ENCODE measurements at regions not wholly inside any gene's neighbourhood (a gene's known extent, or its start where the extent isn't known, plus 50 kb on each side); places are given as distances from the start of the nearest gene placed in this dataset.
A peak's percentile ranks its signal among the peaks of the same experiment; 100 is the strongest.

DNA sequence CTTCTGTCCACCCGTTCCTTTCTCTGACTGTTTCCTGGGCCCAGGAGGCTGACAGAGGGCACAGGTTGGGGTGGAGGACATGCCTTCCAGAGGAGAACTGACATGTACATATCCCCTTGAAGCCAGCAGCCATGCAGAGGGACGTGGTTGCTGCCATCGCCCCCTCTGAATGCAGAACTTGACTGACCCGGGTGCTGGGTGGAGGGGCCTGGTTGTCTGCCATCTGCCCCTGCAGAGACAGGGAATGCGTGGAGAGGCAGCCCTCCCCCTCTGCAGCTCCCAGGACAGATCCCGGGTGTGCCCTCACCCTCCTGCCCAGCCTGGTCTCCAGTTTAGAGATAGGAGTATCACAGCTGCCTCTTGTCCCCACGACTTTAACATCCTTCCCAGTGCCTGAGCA is 383.0 kb upstream of the B3GAT1 start:
- DNase-seq (ENCODE audit: low spot score) = no peak
- no peaks in the 10 kb centered on the region for H3K9me3 ChIP-seq (ENCODE audit: severe bottlenecking)
- H3K27ac ChIP-seq (ENCODE audit: poor library complexity, severe bottlenecking) = no peak overlapping the region
- no peaks in the 10 kb centered on the region for H3K4me1 ChIP-seq (ENCODE audit: insufficient read depth, poor library complexity, severe bottlenecking)
- ATAC-seq (ENCODE audit: low read depth) = no peak
- TF ChIP-seq, protein P1, sequence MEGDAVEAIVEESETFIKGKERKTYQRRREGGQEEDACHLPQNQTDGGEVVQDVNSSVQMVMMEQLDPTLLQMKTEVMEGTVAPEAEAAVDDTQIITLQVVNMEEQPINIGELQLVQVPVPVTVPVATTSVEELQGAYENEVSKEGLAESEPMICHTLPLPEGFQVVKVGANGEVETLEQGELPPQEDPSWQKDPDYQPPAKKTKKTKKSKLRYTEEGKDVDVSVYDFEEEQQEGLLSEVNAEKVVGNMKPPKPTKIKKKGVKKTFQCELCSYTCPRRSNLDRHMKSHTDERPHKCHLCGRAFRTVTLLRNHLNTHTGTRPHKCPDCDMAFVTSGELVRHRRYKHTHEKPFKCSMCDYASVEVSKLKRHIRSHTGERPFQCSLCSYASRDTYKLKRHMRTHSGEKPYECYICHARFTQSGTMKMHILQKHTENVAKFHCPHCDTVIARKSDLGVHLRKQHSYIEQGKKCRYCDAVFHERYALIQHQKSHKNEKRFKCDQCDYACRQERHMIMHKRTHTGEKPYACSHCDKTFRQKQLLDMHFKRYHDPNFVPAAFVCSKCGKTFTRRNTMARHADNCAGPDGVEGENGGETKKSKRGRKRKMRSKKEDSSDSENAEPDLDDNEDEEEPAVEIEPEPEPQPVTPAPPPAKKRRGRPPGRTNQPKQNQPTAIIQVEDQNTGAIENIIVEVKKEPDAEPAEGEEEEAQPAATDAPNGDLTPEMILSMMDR (IDR thresholded peaks at IDR 0.05; ENCODE audit: poor library complexity, severe bottlenecking) = no peak
- H3K27me3 ChIP-seq (ENCODE audit: insufficient read depth, poor library complexity, severe bottlenecking) = peaks cover 5% of the 10 kb centered on the region
- no peaks in the 10 kb centered on the region for H3K36me3 ChIP-seq (ENCODE audit: low read depth)
- H3K4me3 ChIP-seq (ENCODE audit: severe bottlenecking) = no peak overlapping the region

DNA sequence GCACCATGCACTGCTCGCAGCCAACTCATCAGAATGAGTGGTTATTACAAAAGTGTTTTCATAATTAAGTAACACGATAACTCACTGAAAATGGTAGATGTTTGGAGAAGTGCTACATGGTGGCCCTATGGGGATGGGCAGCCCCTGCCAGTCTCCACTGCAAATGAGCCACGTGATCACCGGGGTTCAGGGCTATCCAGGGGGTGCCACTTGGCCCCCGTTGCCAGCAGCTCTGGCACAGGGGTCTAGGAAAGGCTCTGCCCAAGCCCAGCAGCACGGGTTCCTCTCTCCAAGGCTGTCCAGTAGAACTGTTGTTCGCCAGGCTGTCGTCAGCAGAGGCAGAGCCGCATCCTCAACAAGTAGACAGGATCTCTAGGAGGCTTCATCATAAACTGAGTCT is 382.1 kb upstream of the B3GAT1 start:
- ATAC-seq (ENCODE audit: low read depth) (no peak), DNase-seq (ENCODE audit: low spot score) (no peak)
- H3K4me1 ChIP-seq (ENCODE audit: insufficient read depth, poor library complexity, severe bottlenecking) = no peaks in the 10 kb centered on the region
- H3K27ac ChIP-seq (ENCODE audit: poor library complexity, severe bottlenecking) = no peak overlapping the region
- peaks cover 12% of the 10 kb centered on the region for H3K27me3 ChIP-seq (ENCODE audit: insufficient read depth, poor library complexity, severe bottlenecking)
- no peaks in the 10 kb centered on the region for H3K9me3 ChIP-seq (ENCODE audit: severe bottlenecking)
- TF ChIP-seq, protein P1 (IDR thresholded peaks at IDR 0.05; ENCODE audit: poor library complexity, severe bottlenecking) = no peak
- no peak overlapping the region for H3K4me3 ChIP-seq (ENCODE audit: severe bottlenecking)
- no peaks in the 10 kb centered on the region for H3K36me3 ChIP-seq (ENCODE audit: low read depth)

DNA sequence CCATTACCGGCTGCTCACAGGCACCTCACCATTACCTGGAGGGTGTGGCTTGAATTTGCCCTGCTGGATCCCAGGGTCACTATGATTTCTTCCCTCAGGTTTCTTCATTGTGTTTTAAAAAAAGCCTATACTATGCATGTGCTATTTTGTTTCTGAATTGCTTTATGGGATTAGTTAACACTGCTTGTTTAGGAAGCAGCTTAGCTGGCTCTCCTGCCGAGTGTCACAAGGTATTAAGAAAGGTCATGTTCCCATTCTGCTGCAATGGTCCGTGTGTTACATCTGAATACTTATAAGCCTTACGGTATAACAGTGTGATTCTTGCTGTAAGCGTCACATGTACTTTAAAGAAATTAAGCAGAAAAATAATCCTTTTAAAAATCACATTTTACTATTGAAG is 380.6 kb upstream of the B3GAT1 start:
- TF ChIP-seq, protein P1 (IDR thresholded peaks at IDR 0.05; ENCODE audit: poor library complexity, severe bottlenecking) = no peak
- H3K27ac ChIP-seq (ENCODE audit: poor library complexity, severe bottlenecking) = no peak overlapping the region
- H3K4me3 ChIP-seq (ENCODE audit: severe bottlenecking) = no peak overlapping the region
- DNase-seq (ENCODE audit: low spot score) = no peak
- no peak for ATAC-seq (ENCODE audit: low read depth)
- no peaks in the 10 kb centered on the region for H3K36me3 ChIP-seq (ENCODE audit: low read depth)
- no peaks in the 10 kb centered on the region for H3K9me3 ChIP-seq (ENCODE audit: severe bottlenecking)
- H3K27me3 ChIP-seq (ENCODE audit: insufficient read depth, poor library complexity, severe bottlenecking) = peaks cover 19% of the 10 kb centered on the region
- H3K4me1 ChIP-seq (ENCODE audit: insufficient read depth, poor library complexity, severe bottlenecking) = no peaks in the 10 kb centered on the region

DNA sequence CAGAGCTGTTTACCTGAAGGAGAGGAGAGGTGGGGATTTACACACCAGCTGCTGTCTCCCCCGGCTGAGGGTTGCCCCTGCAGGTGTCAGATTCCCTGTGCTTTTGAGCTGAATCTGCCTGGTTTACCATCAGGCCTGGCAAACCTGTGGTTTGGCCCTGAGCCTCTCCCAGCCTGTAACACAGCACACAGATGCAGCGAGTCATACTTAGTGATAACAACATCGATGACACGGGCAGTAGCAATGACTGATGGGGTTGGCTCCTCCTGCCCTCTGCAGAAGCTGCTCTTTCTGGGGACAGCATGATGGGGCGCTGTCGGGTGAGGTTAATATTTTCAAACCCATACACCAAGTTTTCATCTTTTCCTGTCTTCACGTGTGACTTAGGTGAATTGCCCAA is 380.0 kb upstream of the B3GAT1 start:
- TF ChIP-seq, protein P1 (IDR thresholded peaks at IDR 0.05; ENCODE audit: poor library complexity, severe bottlenecking) = no peak
- no peaks in the 10 kb centered on the region for H3K9me3 ChIP-seq (ENCODE audit: severe bottlenecking)
- no peak for DNase-seq (ENCODE audit: low spot score)
- no peak overlapping the region for H3K27ac ChIP-seq (ENCODE audit: poor library complexity, severe bottlenecking)
- H3K36me3 ChIP-seq (ENCODE audit: low read depth) = no peaks in the 10 kb centered on the region
- peaks cover 25% of the 10 kb centered on the region for H3K27me3 ChIP-seq (ENCODE audit: insufficient read depth, poor library complexity, severe bottlenecking)
- H3K4me1 ChIP-seq (ENCODE audit: insufficient read depth, poor library complexity, severe bottlenecking) = no peaks in the 10 kb centered on the region
- peak; percentile 46; the same call in 2 of the 3 replicates for ATAC-seq (ENCODE audit: low read depth)
- no peak overlapping the region for H3K4me3 ChIP-seq (ENCODE audit: severe bottlenecking)

DNA sequence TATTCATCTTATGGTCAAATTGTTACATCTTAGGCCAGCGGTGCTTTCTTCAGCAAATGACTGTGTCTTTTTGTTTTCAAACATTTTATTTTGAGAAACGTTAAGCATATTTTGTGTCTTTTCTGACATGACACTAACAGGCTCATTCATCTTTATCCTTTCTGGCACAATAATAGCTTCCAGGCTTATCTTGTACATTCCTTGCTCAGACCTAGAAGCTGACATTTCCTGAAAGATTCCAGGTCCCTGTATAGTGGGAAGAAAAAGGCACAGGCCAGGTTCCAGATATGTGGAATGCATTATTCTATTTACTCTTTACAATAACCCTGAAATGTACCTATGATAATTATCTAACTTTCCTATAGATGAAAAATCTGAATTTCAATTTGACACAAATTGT is 379.1 kb upstream of the B3GAT1 start:
- Histone ChIP-seq H3K4me1 (ENCODE audit: insufficient read depth, poor library complexity, severe bottlenecking) (no peaks in the 10 kb centered on the region), H3K27me3 (ENCODE audit: insufficient read depth, poor library complexity, severe bottlenecking) (peaks cover 27% of the 10 kb centered on the region)
- no peak for DNase-seq (ENCODE audit: low spot score)

More for the DNA sequence above, 379.1 kb upstream of the B3GAT1 start:
- H3K4me3 ChIP-seq (ENCODE audit: severe bottlenecking) = no peak overlapping the region
- TF ChIP-seq, protein P1 (IDR thresholded peaks at IDR 0.05; ENCODE audit: poor library complexity, severe bottlenecking) = no peak
- no peak for ATAC-seq (ENCODE audit: low read depth)
- H3K27ac ChIP-seq (ENCODE audit: poor library complexity, severe bottlenecking) = no peak overlapping the region
- H3K9me3 ChIP-seq (ENCODE audit: severe bottlenecking) = no peaks in the 10 kb centered on the region
- no peaks in the 10 kb centered on the region for H3K36me3 ChIP-seq (ENCODE audit: low read depth)
